ENCODE measurements at regions not wholly inside any gene's neighbourhood (a gene's known extent, or its start where the extent isn't known, plus 50 kb on each side); places are given as distances from the start of the nearest gene placed in this dataset.

GRCh38 chr7:17013204-17013603 lies 131.4 kb upstream of the AGR3 start:
- TF ChIP-seq CTCF (IDR thresholded peaks at IDR 0.05) (no peak), POLR2A (IDR thresholded peaks at IDR 0.05) (no peak)

All from uterus (tissue), 2 donors.